Mammary epithelial cell (primary cell): ENCODE measurements at regions not wholly inside any gene's neighbourhood (a gene's known extent, or its start where the extent isn't known, plus 50 kb on each side); places are given as distances from the start of the nearest gene placed in this dataset.

Experiments
- CTCF ChIP-seq, 2 donors: IDR thresholded peaks in 1 of 2; conservative IDR thresholded peaks in 1 of 2; 2 replicates each; pipeline ENCODE4 v1.5.1; 2011 to 2012; ENCODE audit warnings: inconsistent platforms in 2 of 2, low read length in 2 of 2, mild to moderate bottlenecking in 2 of 2, control low read depth in 1 of 2, low read depth in 1 of 2; ENCODE audit not compliant: insufficient read depth in 1 of 2; ENCODE audit errors: extremely low read depth in 1 of 2
- EZH2 ChIP-seq: IDR thresholded peaks from 2 replicates; pipeline ENCODE4 v1.6.1; 2012; ENCODE audit warnings: low read length, inconsistent platforms, borderline replicate concordance

GRCh38 chr16:88208112-88208511, 174.6 kb upstream of the ZNF469 start:
- no peak for TF ChIP-seq CTCF (conservative IDR thresholded peaks at IDR 0.05 in 1 of 2, IDR thresholded peaks at IDR 0.05 in 1 of 2; ENCODE audit: extremely low read depth in 1 of 2, insufficient read depth in 1 of 2, low read depth in 1 of 2, low read length in 2 of 2)
- TF ChIP-seq EZH2 = no peak
